ENCODE measurements at regions not wholly inside any gene's neighbourhood (a gene's known extent, or its start where the extent isn't known, plus 50 kb on each side); places are given as distances from the start of the nearest gene placed in this dataset.

DNA sequence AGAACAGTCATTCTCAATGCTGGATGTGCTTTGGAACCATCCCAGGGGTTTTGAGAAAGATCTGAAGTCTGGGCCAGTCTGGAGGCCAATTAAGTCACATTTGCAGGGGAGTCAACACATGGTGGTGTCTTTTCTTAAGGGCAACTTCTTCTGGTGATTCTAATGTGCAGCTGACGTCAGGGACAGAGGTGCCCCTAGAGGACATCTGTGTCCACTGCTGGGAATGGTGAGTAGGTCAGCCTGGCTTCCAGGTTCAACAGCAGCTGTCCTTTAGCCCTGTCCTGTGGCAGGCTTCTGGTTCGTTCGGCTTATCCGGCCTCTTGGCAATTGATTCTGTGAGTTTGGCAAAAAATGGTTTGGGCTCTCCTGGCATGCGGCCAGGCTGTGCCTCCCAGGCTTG, 269.7 kb upstream of the HABP2 start:
- Histone ChIP-seq H3K36me3 (ENCODE audit: control insufficient read depth, insufficient read depth, low read length) (no peaks in the 10 kb centered on the region), H3K4me3 (ENCODE audit: low read depth, low read length) (no peak overlapping the region), H3K27me3 (ENCODE audit: control insufficient read depth, insufficient read depth, low read length) (no peaks in the 10 kb centered on the region), H3K4me1 (ENCODE audit: control insufficient read depth, insufficient read depth, low read length, poor library complexity, severe bottlenecking) (no peaks in the 10 kb centered on the region), H3K9me3 (ENCODE audit: control insufficient read depth in 2 of 2, low read length in 2 of 2) (no peaks in the 10 kb centered on the region), H3K27ac (ENCODE audit: insufficient read depth, low read length, poor library complexity, severe bottlenecking) (no peak overlapping the region)
- no peaks in the 10 kb centered on the region for H3K4me1 Mint-ChIP-seq
- peaks cover 0 to 3% (median 0%) of the 10 kb centered on the region in 7 donors for H3K9me3 Mint-ChIP-seq
- no peaks in the 10 kb centered on the region for H3K36me3 Mint-ChIP-seq
- ATAC-seq (ENCODE audit: low read depth in 2 of 2) = no peak
- DNase-seq = no peak
- H3K27ac Mint-ChIP-seq = no peak overlapping the region
- peaks cover 4% of the 10 kb centered on the region for H3K27me3 Mint-ChIP-seq
- H3K4me3 Mint-ChIP-seq = no peak overlapping the region

DNA sequence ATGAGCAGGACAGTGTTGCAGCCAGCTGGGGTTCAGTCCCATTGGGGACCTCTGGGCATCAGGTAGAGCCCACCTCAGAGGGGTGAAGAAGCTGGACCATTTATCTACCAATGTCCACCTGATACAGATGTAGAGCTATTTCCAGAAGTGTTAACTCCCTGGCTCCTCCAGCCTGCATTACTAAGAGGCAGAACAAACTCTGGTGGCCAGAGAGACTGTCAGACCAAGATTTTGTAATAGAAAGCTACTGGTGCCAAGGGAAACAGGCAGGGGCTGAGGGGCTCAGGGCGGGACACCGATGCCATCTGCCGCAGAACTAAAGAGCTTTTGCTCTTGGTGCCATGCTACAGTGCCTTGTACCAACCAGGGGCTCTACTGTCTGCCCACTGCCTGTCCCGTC, 268.2 kb upstream of the HABP2 start:
- H3K9me3 Mint-ChIP-seq = peaks cover 0 to 3% (median 0%) of the 10 kb centered on the region in 7 donors
- no peaks in the 10 kb centered on the region for H3K27me3 ChIP-seq (ENCODE audit: control insufficient read depth, insufficient read depth, low read length)
- H3K4me1 ChIP-seq (ENCODE audit: control insufficient read depth, insufficient read depth, low read length, poor library complexity, severe bottlenecking) = no peaks in the 10 kb centered on the region
- no peaks in the 10 kb centered on the region for H3K36me3 ChIP-seq (ENCODE audit: control insufficient read depth, insufficient read depth, low read length)
- no peaks in the 10 kb centered on the region for H3K9me3 ChIP-seq (ENCODE audit: control insufficient read depth in 2 of 2, low read length in 2 of 2)
- peaks cover 4% of the 10 kb centered on the region for H3K27me3 Mint-ChIP-seq
- DNase-seq (no peak), ATAC-seq (ENCODE audit: low read depth in 2 of 2) (no peak)
- no peak overlapping the region for H3K27ac ChIP-seq (ENCODE audit: insufficient read depth, low read length, poor library complexity, severe bottlenecking)
- no peak overlapping the region for H3K4me3 Mint-ChIP-seq
- no peaks in the 10 kb centered on the region for H3K36me3 Mint-ChIP-seq
- H3K4me1 Mint-ChIP-seq = no peaks in the 10 kb centered on the region
- H3K27ac Mint-ChIP-seq = no peak overlapping the region
- no peak overlapping the region for H3K4me3 ChIP-seq (ENCODE audit: low read depth, low read length)

DNA sequence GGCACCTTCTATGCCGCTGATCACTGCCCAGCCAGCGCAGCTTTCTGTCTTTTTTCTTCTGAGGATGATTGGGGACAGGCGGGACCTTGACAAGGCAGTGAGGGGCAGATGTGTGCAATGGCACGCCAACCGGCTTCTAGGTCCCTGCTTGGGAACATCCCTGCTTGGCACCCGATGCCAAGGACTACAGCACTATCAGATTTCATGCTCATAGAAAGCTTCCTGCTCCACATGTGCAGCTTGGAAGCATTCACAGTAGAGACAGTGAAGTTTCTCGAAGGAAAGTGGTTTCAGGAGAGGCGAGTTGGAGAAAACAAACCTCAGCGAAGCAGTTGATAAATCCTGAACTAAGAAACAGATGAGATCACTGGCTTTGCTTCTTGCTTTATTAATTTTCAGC, 267.5 kb upstream of the HABP2 start:
- no peaks in the 10 kb centered on the region for H3K4me1 Mint-ChIP-seq
- no peak for ATAC-seq (ENCODE audit: low read depth in 2 of 2)
- H3K4me3 Mint-ChIP-seq = no peak overlapping the region
- Histone ChIP-seq H3K27ac (ENCODE audit: insufficient read depth, low read length, poor library complexity, severe bottlenecking) (no peak overlapping the region), H3K9me3 (ENCODE audit: control insufficient read depth in 2 of 2, low read length in 2 of 2) (no peaks in the 10 kb centered on the region), H3K4me3 (ENCODE audit: low read depth, low read length) (no peak overlapping the region), H3K27me3 (ENCODE audit: control insufficient read depth, insufficient read depth, low read length) (no peaks in the 10 kb centered on the region), H3K36me3 (ENCODE audit: control insufficient read depth, insufficient read depth, low read length) (no peaks in the 10 kb centered on the region), H3K4me1 (ENCODE audit: control insufficient read depth, insufficient read depth, low read length, poor library complexity, severe bottlenecking) (no peaks in the 10 kb centered on the region)
- H3K9me3 Mint-ChIP-seq = peaks cover 0 to 2% (median 0%) of the 10 kb centered on the region in 7 donors
- H3K36me3 Mint-ChIP-seq = no peaks in the 10 kb centered on the region
- H3K27ac Mint-ChIP-seq = no peak overlapping the region
- H3K27me3 Mint-ChIP-seq = peaks cover 4% of the 10 kb centered on the region
- DNase-seq = no peak

DNA sequence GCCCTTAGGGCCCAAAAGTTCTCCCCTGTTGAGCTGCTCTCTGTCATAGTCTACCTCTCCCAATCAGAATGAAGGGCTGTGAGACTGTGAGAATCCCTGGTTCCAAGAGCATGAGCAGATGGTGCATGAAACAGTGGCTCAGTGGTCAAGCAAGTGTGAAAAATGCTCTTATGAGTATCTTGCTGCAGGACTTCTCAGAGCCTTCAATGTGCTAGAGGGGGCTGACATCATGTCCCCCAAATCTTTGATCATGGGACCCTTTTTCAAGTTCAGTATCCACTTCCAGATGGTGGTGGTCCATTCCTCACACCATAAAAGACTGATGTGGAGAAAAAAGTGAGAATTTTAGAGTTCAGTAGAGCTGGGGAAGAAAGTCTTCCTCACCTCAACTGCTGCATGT, 265.3 kb upstream of the HABP2 start:
- no peak overlapping the region for H3K27ac Mint-ChIP-seq

DNA sequence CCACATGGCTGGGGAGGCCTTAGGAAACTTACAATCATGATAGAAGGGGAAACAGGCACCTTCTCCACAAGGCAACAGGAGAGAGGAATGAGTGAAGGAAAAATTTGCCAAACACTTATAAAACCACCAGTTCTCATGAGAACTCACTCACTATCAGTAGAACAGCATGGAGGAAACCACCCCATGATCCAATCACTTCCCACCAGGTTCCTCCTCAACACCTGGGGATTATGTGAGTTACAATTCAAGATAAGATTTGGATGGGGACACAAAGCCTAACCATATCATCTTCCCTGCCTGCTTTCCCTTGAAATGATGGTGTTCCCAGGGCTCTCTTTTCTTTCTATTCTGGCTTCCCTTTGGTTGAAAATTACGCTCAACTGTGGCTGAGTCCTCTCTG, 262.7 kb upstream of the HABP2 start:
- H3K27me3 ChIP-seq (ENCODE audit: control insufficient read depth, insufficient read depth, low read length) = no peaks in the 10 kb centered on the region
- H3K27ac Mint-ChIP-seq = no peak overlapping the region
- DNase-seq = no peak
- H3K27me3 Mint-ChIP-seq = peaks cover 4% of the 10 kb centered on the region
- no peaks in the 10 kb centered on the region for H3K4me1 Mint-ChIP-seq
- no peak overlapping the region for H3K4me3 Mint-ChIP-seq
- H3K4me3 ChIP-seq (ENCODE audit: low read depth, low read length) = no peak overlapping the region
- H3K27ac ChIP-seq (ENCODE audit: insufficient read depth, low read length, poor library complexity, severe bottlenecking) = no peak overlapping the region
- H3K36me3 ChIP-seq (ENCODE audit: control insufficient read depth, insufficient read depth, low read length) = no peaks in the 10 kb centered on the region
- no peak for ATAC-seq (ENCODE audit: low read depth in 2 of 2)
- H3K9me3 Mint-ChIP-seq = no peaks in the 10 kb centered on the region
- H3K9me3 ChIP-seq (ENCODE audit: control insufficient read depth in 2 of 2, low read length in 2 of 2) = no peaks in the 10 kb centered on the region
- no peaks in the 10 kb centered on the region for H3K36me3 Mint-ChIP-seq
- no peaks in the 10 kb centered on the region for H3K4me1 ChIP-seq (ENCODE audit: control insufficient read depth, insufficient read depth, low read length, poor library complexity, severe bottlenecking)

More for the DNA sequence above, 265.3 kb upstream of the HABP2 start:
- Mint-ChIP-seq H3K27me3 (peaks cover 4% of the 10 kb centered on the region), H3K9me3 (no peaks in the 10 kb centered on the region), H3K36me3 (no peaks in the 10 kb centered on the region), H3K4me3 (no peak overlapping the region), H3K4me1 (no peaks in the 10 kb centered on the region)
- Histone ChIP-seq H3K27ac (ENCODE audit: insufficient read depth, low read length, poor library complexity, severe bottlenecking) (no peak overlapping the region), H3K27me3 (ENCODE audit: control insufficient read depth, insufficient read depth, low read length) (no peaks in the 10 kb centered on the region), H3K4me3 (ENCODE audit: low read depth, low read length) (no peak overlapping the region), H3K4me1 (ENCODE audit: control insufficient read depth, insufficient read depth, low read length, poor library complexity, severe bottlenecking) (no peaks in the 10 kb centered on the region), H3K36me3 (ENCODE audit: control insufficient read depth, insufficient read depth, low read length) (no peaks in the 10 kb centered on the region), H3K9me3 (ENCODE audit: control insufficient read depth in 2 of 2, low read length in 2 of 2) (no peaks in the 10 kb centered on the region)
- ATAC-seq (ENCODE audit: low read depth in 2 of 2) (no peak), DNase-seq (no peak)

DNA sequence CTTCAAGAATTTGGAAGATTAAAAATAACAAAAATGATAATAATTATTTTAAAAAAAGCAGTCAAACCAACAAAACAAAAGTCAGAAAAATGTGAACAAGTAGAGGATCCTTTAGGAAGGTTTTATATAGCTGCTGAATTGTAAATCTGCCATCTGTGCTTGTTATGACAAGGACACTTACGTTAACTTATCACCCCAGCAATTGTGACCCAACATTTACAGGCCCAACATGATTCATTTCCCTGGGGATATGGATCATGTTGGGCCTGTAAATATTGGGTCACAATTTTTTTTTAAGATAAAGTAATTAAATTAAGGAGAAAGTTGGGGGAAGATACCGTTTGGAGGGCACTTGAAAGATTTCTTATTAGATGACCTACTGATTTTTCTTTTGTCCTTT, 261.4 kb upstream of the HABP2 start:
- Mint-ChIP-seq H3K4me1 (no peaks in the 10 kb centered on the region), H3K27ac (no peak overlapping the region), H3K27me3 (peaks cover 4% of the 10 kb centered on the region), H3K4me3 (no peak overlapping the region), H3K36me3 (no peaks in the 10 kb centered on the region), H3K9me3 (no peaks in the 10 kb centered on the region)
- no peaks in the 10 kb centered on the region for H3K4me1 ChIP-seq (ENCODE audit: control insufficient read depth, insufficient read depth, low read length, poor library complexity, severe bottlenecking)
- H3K36me3 ChIP-seq (ENCODE audit: control insufficient read depth, insufficient read depth, low read length) = no peaks in the 10 kb centered on the region
- H3K27me3 ChIP-seq (ENCODE audit: control insufficient read depth, insufficient read depth, low read length) = no peaks in the 10 kb centered on the region
- no peaks in the 10 kb centered on the region for H3K9me3 ChIP-seq (ENCODE audit: control insufficient read depth in 2 of 2, low read length in 2 of 2)
- no peak for DNase-seq
- ATAC-seq (ENCODE audit: low read depth in 2 of 2) = no peak
- no peak overlapping the region for H3K27ac ChIP-seq (ENCODE audit: insufficient read depth, low read length, poor library complexity, severe bottlenecking)
- no peak overlapping the region for H3K4me3 ChIP-seq (ENCODE audit: low read depth, low read length)

DNA sequence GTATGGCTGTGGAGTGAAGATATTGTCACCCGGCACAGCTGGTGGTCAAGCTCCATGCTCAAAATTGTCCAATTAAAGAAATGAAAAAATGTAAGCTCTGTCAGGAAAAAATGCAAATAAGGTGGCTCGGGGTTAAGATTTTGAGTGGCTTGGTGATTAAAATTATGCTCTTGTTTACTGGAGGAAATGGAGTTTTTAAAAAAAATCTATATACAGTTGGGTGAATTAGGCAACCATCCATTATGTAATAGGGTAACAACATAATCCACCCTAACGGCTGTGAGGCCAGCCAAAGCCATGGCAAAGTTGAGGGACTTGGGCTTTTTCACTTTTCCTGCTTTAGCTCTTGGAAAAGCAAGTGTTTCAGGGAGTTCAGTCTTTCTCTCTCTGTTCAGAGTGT, 260.8 kb upstream of the HABP2 start:
- no peaks in the 10 kb centered on the region for H3K36me3 ChIP-seq (ENCODE audit: control insufficient read depth, insufficient read depth, low read length)
- no peak overlapping the region for H3K27ac ChIP-seq (ENCODE audit: insufficient read depth, low read length, poor library complexity, severe bottlenecking)
- H3K27me3 ChIP-seq (ENCODE audit: control insufficient read depth, insufficient read depth, low read length) = no peaks in the 10 kb centered on the region
- H3K27ac Mint-ChIP-seq = no peak overlapping the region
- no peaks in the 10 kb centered on the region for H3K4me1 ChIP-seq (ENCODE audit: control insufficient read depth, insufficient read depth, low read length, poor library complexity, severe bottlenecking)
- peaks cover 4% of the 10 kb centered on the region for H3K27me3 Mint-ChIP-seq
- H3K4me3 ChIP-seq (ENCODE audit: low read depth, low read length) = no peak overlapping the region
- H3K4me3 Mint-ChIP-seq = no peak overlapping the region
- no peaks in the 10 kb centered on the region for H3K9me3 Mint-ChIP-seq
- no peaks in the 10 kb centered on the region for H3K9me3 ChIP-seq (ENCODE audit: control insufficient read depth in 2 of 2, low read length in 2 of 2)
- H3K4me1 Mint-ChIP-seq = no peaks in the 10 kb centered on the region
- ATAC-seq (ENCODE audit: low read depth in 2 of 2) = no peak
- H3K36me3 Mint-ChIP-seq = no peaks in the 10 kb centered on the region
- no peak for DNase-seq

DNA sequence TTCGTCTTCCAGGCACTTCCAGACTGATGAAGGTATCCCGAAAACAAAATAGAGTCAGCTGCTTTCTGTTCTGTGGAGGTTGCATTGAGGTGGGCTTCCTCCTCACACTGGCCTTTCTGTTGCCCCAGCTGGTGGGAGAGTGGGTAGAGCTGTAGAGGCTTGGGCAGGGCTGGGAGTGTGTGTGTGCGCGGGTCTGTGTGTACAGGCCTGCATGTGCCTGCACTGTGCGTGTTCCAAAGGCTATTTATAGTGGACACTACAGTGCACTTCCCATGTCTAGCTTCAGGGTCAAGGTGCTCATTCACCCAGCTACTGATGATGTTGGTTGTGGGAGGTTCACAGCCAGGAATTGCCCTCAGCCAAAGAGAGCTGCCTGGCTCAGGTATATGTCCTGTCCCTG, 260.1 kb upstream of the HABP2 start:
- H3K9me3 ChIP-seq (ENCODE audit: control insufficient read depth in 2 of 2, low read length in 2 of 2) = no peaks in the 10 kb centered on the region
- Mint-ChIP-seq H3K27me3 (peaks cover 2% of the 10 kb centered on the region), H3K4me3 (no peak overlapping the region), H3K4me1 (no peaks in the 10 kb centered on the region), H3K27ac (no peak overlapping the region), H3K36me3 (no peaks in the 10 kb centered on the region), H3K9me3 (no peaks in the 10 kb centered on the region)
- ATAC-seq (ENCODE audit: low read depth in 2 of 2) (no peak), DNase-seq (no peak)
- H3K36me3 ChIP-seq (ENCODE audit: control insufficient read depth, insufficient read depth, low read length) = no peaks in the 10 kb centered on the region
- H3K4me1 ChIP-seq (ENCODE audit: control insufficient read depth, insufficient read depth, low read length, poor library complexity, severe bottlenecking) = no peaks in the 10 kb centered on the region
- no peaks in the 10 kb centered on the region for H3K27me3 ChIP-seq (ENCODE audit: control insufficient read depth, insufficient read depth, low read length)
- H3K4me3 ChIP-seq (ENCODE audit: low read depth, low read length) = no peak overlapping the region
- H3K27ac ChIP-seq (ENCODE audit: insufficient read depth, low read length, poor library complexity, severe bottlenecking) = no peak overlapping the region
